ENCODE measurements at regions not wholly inside any gene's neighbourhood (a gene's known extent, or its start where the extent isn't known, plus 50 kb on each side); places are given as distances from the start of the nearest gene placed in this dataset.

GRCh38 chr5:143913008-143913752, 101.2 kb downstream of the HMHB1 start:
- Histone ChIP-seq H3K4me3 (no peak overlapping the region), H3K36me3 (no peaks in the 10 kb centered on the region), H3K4me1 (no peaks in the 10 kb centered on the region), H3K9me3 (no peaks in the 10 kb centered on the region), H3K27ac (no peak overlapping the region), H3K27me3 (no peaks in the 10 kb centered on the region)
- TF ChIP-seq, protein P1, sequence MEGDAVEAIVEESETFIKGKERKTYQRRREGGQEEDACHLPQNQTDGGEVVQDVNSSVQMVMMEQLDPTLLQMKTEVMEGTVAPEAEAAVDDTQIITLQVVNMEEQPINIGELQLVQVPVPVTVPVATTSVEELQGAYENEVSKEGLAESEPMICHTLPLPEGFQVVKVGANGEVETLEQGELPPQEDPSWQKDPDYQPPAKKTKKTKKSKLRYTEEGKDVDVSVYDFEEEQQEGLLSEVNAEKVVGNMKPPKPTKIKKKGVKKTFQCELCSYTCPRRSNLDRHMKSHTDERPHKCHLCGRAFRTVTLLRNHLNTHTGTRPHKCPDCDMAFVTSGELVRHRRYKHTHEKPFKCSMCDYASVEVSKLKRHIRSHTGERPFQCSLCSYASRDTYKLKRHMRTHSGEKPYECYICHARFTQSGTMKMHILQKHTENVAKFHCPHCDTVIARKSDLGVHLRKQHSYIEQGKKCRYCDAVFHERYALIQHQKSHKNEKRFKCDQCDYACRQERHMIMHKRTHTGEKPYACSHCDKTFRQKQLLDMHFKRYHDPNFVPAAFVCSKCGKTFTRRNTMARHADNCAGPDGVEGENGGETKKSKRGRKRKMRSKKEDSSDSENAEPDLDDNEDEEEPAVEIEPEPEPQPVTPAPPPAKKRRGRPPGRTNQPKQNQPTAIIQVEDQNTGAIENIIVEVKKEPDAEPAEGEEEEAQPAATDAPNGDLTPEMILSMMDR (IDR thresholded peaks at IDR 0.05) = no peak
- TF ChIP-seq POLR2A (IDR thresholded peaks at IDR 0.05) = no peak
- no peak for DNase-seq

- H3K4me3 ChIP-seq = no peak overlapping the region
- H3K27me3 ChIP-seq = no peaks in the 10 kb centered on the region
- TF ChIP-seq POLR2A (IDR thresholded peaks at IDR 0.05) = no peak
- H3K4me1 ChIP-seq = no peaks in the 10 kb centered on the region
- H3K27ac ChIP-seq = no peak overlapping the region
- no peaks in the 10 kb centered on the region for H3K9me3 ChIP-seq
- no peaks in the 10 kb centered on the region for H3K36me3 ChIP-seq
- no peak for DNase-seq
These were observed 102.8 kb downstream of the HMHB1 start for GRCh38 chr5:143914756-143915155.

DNA sequence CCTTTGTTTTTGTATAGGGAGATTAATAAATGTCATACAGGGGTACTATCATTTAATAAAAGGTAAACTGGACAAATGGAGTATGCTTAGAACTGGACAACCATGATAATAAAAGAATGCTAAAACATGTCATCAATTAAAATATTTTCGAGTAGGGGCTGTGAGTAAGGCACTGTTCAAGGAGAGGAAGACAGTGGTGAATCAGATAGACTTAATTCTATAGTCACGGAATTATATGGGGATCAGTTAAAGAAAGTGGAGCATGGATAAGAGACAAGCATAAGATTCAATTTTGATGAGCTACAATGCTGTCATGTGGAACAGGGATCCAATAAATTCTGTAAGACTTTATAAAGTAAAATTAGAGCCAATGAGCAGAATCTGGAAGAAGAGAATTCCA, 104.5 kb downstream of the HMHB1 start:
- H3K4me1 ChIP-seq = no peaks in the 10 kb centered on the region
- H3K27me3 ChIP-seq = no peaks in the 10 kb centered on the region
- no peak overlapping the region for H3K27ac ChIP-seq
- TF ChIP-seq, protein P1 (IDR thresholded peaks at IDR 0.05) = no peak
- no peak for DNase-seq
- no peaks in the 10 kb centered on the region for H3K36me3 ChIP-seq
- H3K9me3 ChIP-seq = no peaks in the 10 kb centered on the region
- no peak overlapping the region for H3K4me3 ChIP-seq

DNA sequence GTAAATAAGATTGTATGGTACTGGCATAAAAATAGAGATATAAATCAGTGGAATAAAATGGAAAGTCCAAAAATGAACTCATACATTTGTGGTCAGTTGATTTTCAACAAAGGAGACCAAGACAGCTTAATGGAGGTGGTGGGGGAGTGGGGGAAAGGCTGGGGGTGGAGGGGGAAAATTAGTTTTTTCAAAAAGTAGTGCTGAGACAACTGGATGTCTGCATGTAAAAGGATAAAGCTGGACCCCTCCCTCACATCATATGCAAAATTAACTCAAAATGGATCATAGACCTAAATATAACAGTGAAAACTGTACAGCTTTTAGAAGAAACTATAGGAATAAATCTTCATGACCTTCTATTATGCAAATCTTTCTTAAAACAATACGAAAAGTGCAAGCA, 107.0 kb downstream of the HMHB1 start:
- Histone ChIP-seq H3K9me3 (no peaks in the 10 kb centered on the region), H3K4me1 (no peaks in the 10 kb centered on the region), H3K27me3 (no peaks in the 10 kb centered on the region), H3K4me3 (no peak overlapping the region), H3K27ac (no peak overlapping the region), H3K36me3 (no peaks in the 10 kb centered on the region)
- DNase-seq = no peak
- TF ChIP-seq, protein P1 (IDR thresholded peaks at IDR 0.05) = no peak
- no peak for TF ChIP-seq POLR2A (IDR thresholded peaks at IDR 0.05)

DNA sequence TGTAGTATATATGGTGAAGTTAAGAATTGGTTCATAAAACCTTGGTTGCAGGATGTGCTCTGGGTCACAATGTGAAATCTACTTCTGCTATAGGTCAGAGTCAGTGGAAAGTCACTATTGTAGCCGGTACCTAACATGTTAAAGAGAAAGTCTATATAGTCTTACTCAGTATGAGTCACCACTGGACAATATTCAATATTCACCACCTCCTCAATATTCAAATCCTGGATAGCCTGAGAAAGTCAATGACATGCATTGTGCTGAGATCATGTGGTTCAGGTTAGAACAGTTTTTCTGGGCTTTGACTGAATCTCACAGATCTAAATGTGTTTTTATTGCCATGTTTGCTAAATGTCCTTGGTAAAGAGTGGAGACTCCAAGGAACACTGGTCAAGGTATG, 108.8 kb downstream of the HMHB1 start:
- Histone ChIP-seq H3K9me3 (no peaks in the 10 kb centered on the region), H3K4me3 (no peak overlapping the region), H3K27ac (no peak overlapping the region), H3K36me3 (no peaks in the 10 kb centered on the region), H3K4me1 (no peaks in the 10 kb centered on the region), H3K27me3 (no peaks in the 10 kb centered on the region)
- no peak for DNase-seq
- no peak for TF ChIP-seq POLR2A (IDR thresholded peaks at IDR 0.05)
- TF ChIP-seq, protein P1 (IDR thresholded peaks at IDR 0.05) = no peak

- no peaks in the 10 kb centered on the region for H3K27me3 ChIP-seq
- H3K4me3 ChIP-seq = no peak overlapping the region
- no peaks in the 10 kb centered on the region for H3K36me3 ChIP-seq
- TF ChIP-seq POLR2A (IDR thresholded peaks at IDR 0.05) = no peak
- TF ChIP-seq, protein P1 (IDR thresholded peaks at IDR 0.05) = no peak
- no peak for DNase-seq
- H3K9me3 ChIP-seq = no peaks in the 10 kb centered on the region
- no peaks in the 10 kb centered on the region for H3K4me1 ChIP-seq
- H3K27ac ChIP-seq = no peak overlapping the region
These were observed 109.8 kb downstream of the HMHB1 start for GRCh38 chr5:143921525-143922311.
